ENCODE measurements at regions not wholly inside any gene's neighbourhood (a gene's known extent, or its start where the extent isn't known, plus 50 kb on each side); places are given as distances from the start of the nearest gene placed in this dataset.

GRCh38 chr12:30457621-30458289 is 237.9 kb downstream of the IPO8 start:
- no peak for DNase-seq (ENCODE audit: low spot score in 2 of 2, unreplicated experiment in 2 of 2)
- no peak overlapping the region for H3K4me3 Mint-ChIP-seq
- TF ChIP-seq, protein P1, sequence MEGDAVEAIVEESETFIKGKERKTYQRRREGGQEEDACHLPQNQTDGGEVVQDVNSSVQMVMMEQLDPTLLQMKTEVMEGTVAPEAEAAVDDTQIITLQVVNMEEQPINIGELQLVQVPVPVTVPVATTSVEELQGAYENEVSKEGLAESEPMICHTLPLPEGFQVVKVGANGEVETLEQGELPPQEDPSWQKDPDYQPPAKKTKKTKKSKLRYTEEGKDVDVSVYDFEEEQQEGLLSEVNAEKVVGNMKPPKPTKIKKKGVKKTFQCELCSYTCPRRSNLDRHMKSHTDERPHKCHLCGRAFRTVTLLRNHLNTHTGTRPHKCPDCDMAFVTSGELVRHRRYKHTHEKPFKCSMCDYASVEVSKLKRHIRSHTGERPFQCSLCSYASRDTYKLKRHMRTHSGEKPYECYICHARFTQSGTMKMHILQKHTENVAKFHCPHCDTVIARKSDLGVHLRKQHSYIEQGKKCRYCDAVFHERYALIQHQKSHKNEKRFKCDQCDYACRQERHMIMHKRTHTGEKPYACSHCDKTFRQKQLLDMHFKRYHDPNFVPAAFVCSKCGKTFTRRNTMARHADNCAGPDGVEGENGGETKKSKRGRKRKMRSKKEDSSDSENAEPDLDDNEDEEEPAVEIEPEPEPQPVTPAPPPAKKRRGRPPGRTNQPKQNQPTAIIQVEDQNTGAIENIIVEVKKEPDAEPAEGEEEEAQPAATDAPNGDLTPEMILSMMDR (IDR thresholded peaks at IDR 0.05; ENCODE audit: unreplicated experiment): no peak
- peaks cover 3% of the 10 kb centered on the region for H3K27me3 Mint-ChIP-seq (ENCODE audit: low read depth)
- no peaks in the 10 kb centered on the region for H3K36me3 Mint-ChIP-seq
- H3K4me1 Mint-ChIP-seq: no peaks in the 10 kb centered on the region
- H3K27ac Mint-ChIP-seq: no peak overlapping the region
- H3K9me3 Mint-ChIP-seq: peaks cover 5% of the 10 kb centered on the region

DNA sequence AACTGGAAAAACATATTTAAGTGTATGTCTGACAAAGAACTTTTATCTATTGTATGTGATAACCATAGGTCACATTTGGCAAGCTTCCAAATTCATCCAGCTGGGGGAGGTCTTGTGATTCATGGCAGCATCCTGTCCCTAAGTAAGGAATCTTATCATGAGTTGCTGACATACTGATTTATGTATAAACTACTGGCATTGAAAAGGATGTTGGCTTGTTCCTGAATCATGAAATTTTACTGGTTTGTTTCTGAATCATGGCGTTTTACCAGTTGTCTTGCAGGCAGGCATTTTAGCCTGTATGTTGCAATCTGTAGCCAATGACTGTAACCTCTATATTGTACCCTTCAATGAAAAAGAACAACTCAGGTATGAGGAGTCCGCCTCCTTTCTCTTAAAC is 244.8 kb downstream of the IPO8 start:
- TF ChIP-seq, protein P1 (IDR thresholded peaks at IDR 0.05; ENCODE audit: unreplicated experiment): no peak
- DNase-seq (ENCODE audit: low spot score in 2 of 2, unreplicated experiment in 2 of 2): no peak
- H3K27ac Mint-ChIP-seq: no peak overlapping the region
- H3K27me3 Mint-ChIP-seq (ENCODE audit: low read depth): peaks cover 5% of the 10 kb centered on the region
- peaks cover 2% of the 10 kb centered on the region for H3K36me3 Mint-ChIP-seq
- H3K9me3 Mint-ChIP-seq: peaks cover 40% of the 10 kb centered on the region
- H3K4me3 Mint-ChIP-seq: no peak overlapping the region
- no peaks in the 10 kb centered on the region for H3K4me1 Mint-ChIP-seq

GRCh38 chr12:30450226-30450625 is 245.4 kb downstream of the IPO8 start:
- DNase-seq (ENCODE audit: low spot score in 2 of 2, unreplicated experiment in 2 of 2): no peak
- TF ChIP-seq, protein P1 (IDR thresholded peaks at IDR 0.05; ENCODE audit: unreplicated experiment): no peak
- Mint-ChIP-seq H3K9me3 (peaks cover 40% of the 10 kb centered on the region), H3K4me1 (no peaks in the 10 kb centered on the region), H3K36me3 (peaks cover 2% of the 10 kb centered on the region), H3K27me3 (ENCODE audit: low read depth) (peaks cover 5% of the 10 kb centered on the region), H3K4me3 (no peak overlapping the region), H3K27ac (no peak overlapping the region)

- Mint-ChIP-seq H3K27me3 (ENCODE audit: low read depth) (peaks cover 2% of the 10 kb centered on the region), H3K27ac (no peak overlapping the region), H3K36me3 (peaks cover 2% of the 10 kb centered on the region), H3K4me1 (no peaks in the 10 kb centered on the region), H3K9me3 (peaks cover 40% of the 10 kb centered on the region), H3K4me3 (no peak overlapping the region)
- DNase-seq (ENCODE audit: low spot score in 2 of 2, unreplicated experiment in 2 of 2): no peak
- TF ChIP-seq, protein P1 (IDR thresholded peaks at IDR 0.05; ENCODE audit: unreplicated experiment): no peak
Measured at GRCh38 chr12:30448038-30448437, 247.6 kb downstream of the IPO8 start.

GRCh38 chr12:30447061-30447750 is 248.5 kb downstream of the IPO8 start:
- peaks cover 37% of the 10 kb centered on the region for H3K9me3 Mint-ChIP-seq
- H3K4me1 Mint-ChIP-seq: no peaks in the 10 kb centered on the region
- H3K4me3 Mint-ChIP-seq: no peak overlapping the region
- peaks cover 2% of the 10 kb centered on the region for H3K36me3 Mint-ChIP-seq
- DNase-seq (ENCODE audit: low spot score in 2 of 2, unreplicated experiment in 2 of 2): no peak
- no peak overlapping the region for H3K27ac Mint-ChIP-seq
- TF ChIP-seq, protein P1 (IDR thresholded peaks at IDR 0.05; ENCODE audit: unreplicated experiment): no peak
- H3K27me3 Mint-ChIP-seq (ENCODE audit: low read depth): no peaks in the 10 kb centered on the region

Data from mesothelial cell of epicardium (in vitro differentiated cells).